ENCODE measurements at regions not wholly inside any gene's neighbourhood (a gene's known extent, or its start where the extent isn't known, plus 50 kb on each side); places are given as distances from the start of the nearest gene placed in this dataset.

- H3K9me3 ChIP-seq (replicated peaks in 1 of 2; ENCODE audit: control insufficient read depth in 1 of 2, insufficient read depth in 1 of 2, low read length in 2 of 2) = no peaks in the 10 kb centered on the region
- Mint-ChIP-seq H3K9me3 (peaks cover 0 to 10% (median 0%) of the 10 kb centered on the region in 7 donors), H3K36me3 (no peaks in the 10 kb centered on the region), H3K27me3 (ENCODE audit: low read depth in 3 of 3) (no peaks in the 10 kb centered on the region), H3K4me1 (no peaks in the 10 kb centered on the region), H3K4me3 (no peak overlapping the region), H3K27ac (no peak overlapping the region)
- no peak overlapping the region for H3K27ac ChIP-seq (ENCODE audit: low read depth in 1 of 2, low read length in 2 of 2)
- no peaks in the 10 kb centered on the region for H3K79me2 ChIP-seq (ENCODE audit: insufficient read depth, low read length)
- no peak overlapping the region for H2AFZ ChIP-seq (ENCODE audit: insufficient read depth, low read depth, low read length, poor library complexity, severe bottlenecking)
- H3K4me3 ChIP-seq (replicated peaks in 1 of 3; ENCODE audit: low read depth in 2 of 3, low read length in 3 of 3) = no peak overlapping the region
- WGBS (ENCODE audit: insufficient coverage) = 50% methylated on average over 1 of the region's 3 CpGs
- H3K27me3 ChIP-seq (ENCODE audit: control insufficient read depth in 2 of 2, insufficient read depth in 2 of 2, low read length in 2 of 2) = no peaks in the 10 kb centered on the region
- DNase-seq = no peak
- H3K9ac ChIP-seq (ENCODE audit: insufficient read depth, low read length, poor library complexity, severe bottlenecking) = no peak overlapping the region
- H3K4me1 ChIP-seq (ENCODE audit: control insufficient read depth in 1 of 2, insufficient read depth in 2 of 2, low read length in 2 of 2) = no peaks in the 10 kb centered on the region
- no peak for TF ChIP-seq CTCF (IDR thresholded peaks at IDR 0.05)
- intact Hi-C loops (cut with micrococcal nuclease) = no loop called here
- no peaks in the 10 kb centered on the region for H4K20me1 ChIP-seq (ENCODE audit: insufficient read depth, low read length)
- no peak overlapping the region for H3K4me2 ChIP-seq (replicated peaks; ENCODE audit: extremely low read depth, low read length, poor library complexity, severe bottlenecking)
- H3K36me3 ChIP-seq (replicated peaks in 1 of 2; ENCODE audit: control insufficient read depth in 1 of 2, insufficient read depth in 2 of 2, low read length in 2 of 2) = no peaks in the 10 kb centered on the region
Measured at GRCh38 chr2:228697456-228697855, 516.0 kb upstream of the SPHKAP start.

GRCh38 chr2:228690681-228691080, 509.2 kb upstream of the SPHKAP start:
- intact Hi-C loops (cut with micrococcal nuclease) = no loop called here
- Histone ChIP-seq H3K4me2 (replicated peaks; ENCODE audit: extremely low read depth, low read length, poor library complexity, severe bottlenecking) (no peak overlapping the region), H3K4me1 (ENCODE audit: control insufficient read depth in 1 of 2, insufficient read depth in 2 of 2, low read length in 2 of 2) (no peaks in the 10 kb centered on the region), H2AFZ (ENCODE audit: insufficient read depth, low read depth, low read length, poor library complexity, severe bottlenecking) (no peak overlapping the region), H3K36me3 (replicated peaks in 1 of 2; ENCODE audit: control insufficient read depth in 1 of 2, insufficient read depth in 2 of 2, low read length in 2 of 2) (no peaks in the 10 kb centered on the region), H3K79me2 (ENCODE audit: insufficient read depth, low read length) (no peaks in the 10 kb centered on the region), H3K9me3 (replicated peaks in 1 of 2; ENCODE audit: control insufficient read depth in 1 of 2, insufficient read depth in 1 of 2, low read length in 2 of 2) (no peaks in the 10 kb centered on the region), H3K27ac (ENCODE audit: low read depth in 1 of 2, low read length in 2 of 2) (no peak overlapping the region), H3K9ac (ENCODE audit: insufficient read depth, low read length, poor library complexity, severe bottlenecking) (no peak overlapping the region), H3K4me3 (replicated peaks in 1 of 3; ENCODE audit: low read depth in 2 of 3, low read length in 3 of 3) (no peak overlapping the region), H4K20me1 (ENCODE audit: insufficient read depth, low read length) (no peaks in the 10 kb centered on the region), H3K27me3 (ENCODE audit: control insufficient read depth in 2 of 2, insufficient read depth in 2 of 2, low read length in 2 of 2) (no peaks in the 10 kb centered on the region)
- H3K27ac Mint-ChIP-seq = no peak overlapping the region
- peaks cover 0 to 2% (median 0%) of the 10 kb centered on the region in 3 donors for H3K27me3 Mint-ChIP-seq (ENCODE audit: low read depth in 3 of 3)
- no peak for DNase-seq
- H3K4me3 Mint-ChIP-seq = no peak overlapping the region
- no peaks in the 10 kb centered on the region for H3K36me3 Mint-ChIP-seq
- H3K9me3 Mint-ChIP-seq = peaks cover 0 to 5% (median 3%) of the 10 kb centered on the region in 7 donors
- TF ChIP-seq CTCF (IDR thresholded peaks at IDR 0.05) = no peak
- 100% methylated on average over 2 of the region's 7 CpGs for WGBS (ENCODE audit: insufficient coverage)
- no peaks in the 10 kb centered on the region for H3K4me1 Mint-ChIP-seq

All from CD14-positive monocyte (primary cell).